AG04449 (cell line): ENCODE measurements at regions not wholly inside any gene's neighbourhood (a gene's known extent, or its start where the extent isn't known, plus 50 kb on each side); places are given as distances from the start of the nearest gene placed in this dataset.

Experiments used
- CTCF ChIA-PET: fragments of 350-600 bp; formaldehyde crosslinking; extraction: SDS; loops from one replicate; lab custom pipeline; 2021; ENCODE audit warnings: antibody characterized with exemption; lab: Yijun Ruan, JAX
- POLR2A ChIA-PET: fragments of 400-600, 350-600 bp; formaldehyde crosslinking; extraction: SDS; loops from one replicate; lab custom pipeline; 2020; ENCODE audit warnings: antibody characterized with exemption, inconsistent platforms; lab: Yijun Ruan, JAX
- DNase-seq: peaks from one replicate; pipeline ENCODE4 v3.0.0-alpha.2; 2010; ENCODE audit warnings: low read depth, low spot score
- H3K4me3 ChIP-seq: 2 replicates; pipeline ENCODE4 v1.5.1; 2011; ENCODE audit warnings: low read depth, mild to moderate bottlenecking, control low read depth, low read length
- TF ChIP-seq, protein P1 (sequence below): IDR thresholded peaks from one replicate; pipeline ENCODE4 v1.5.1; 2011; ENCODE audit warnings: mild to moderate bottlenecking, moderate library complexity, low read length, control low read depth, inconsistent platforms; ENCODE audit not compliant: insufficient read depth; ENCODE audit errors: missing control alignments

DNA sequence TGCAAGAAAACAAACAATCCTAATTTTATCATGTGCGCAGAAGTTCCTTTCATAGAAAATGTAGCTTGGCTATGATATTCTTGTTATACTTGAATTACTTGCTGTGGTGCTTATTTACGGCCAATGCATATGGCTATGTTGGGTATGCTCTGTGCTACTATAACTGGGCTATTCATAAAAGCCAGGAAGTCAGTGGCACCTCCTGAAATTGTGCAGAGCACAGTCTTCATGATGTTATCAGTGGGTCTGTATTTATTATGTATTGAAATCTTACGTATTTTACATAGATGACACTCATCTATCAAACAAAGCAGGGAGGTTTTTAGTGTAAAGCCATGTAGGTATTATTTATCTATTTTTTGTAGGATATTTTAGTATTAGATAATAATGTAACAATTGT lies 196.5 kb upstream of the NAALADL2 start:
- POLR2A ChIA-PET: no interaction called here
- CTCF ChIA-PET: no interaction called here
- TF ChIP-seq, protein P1, sequence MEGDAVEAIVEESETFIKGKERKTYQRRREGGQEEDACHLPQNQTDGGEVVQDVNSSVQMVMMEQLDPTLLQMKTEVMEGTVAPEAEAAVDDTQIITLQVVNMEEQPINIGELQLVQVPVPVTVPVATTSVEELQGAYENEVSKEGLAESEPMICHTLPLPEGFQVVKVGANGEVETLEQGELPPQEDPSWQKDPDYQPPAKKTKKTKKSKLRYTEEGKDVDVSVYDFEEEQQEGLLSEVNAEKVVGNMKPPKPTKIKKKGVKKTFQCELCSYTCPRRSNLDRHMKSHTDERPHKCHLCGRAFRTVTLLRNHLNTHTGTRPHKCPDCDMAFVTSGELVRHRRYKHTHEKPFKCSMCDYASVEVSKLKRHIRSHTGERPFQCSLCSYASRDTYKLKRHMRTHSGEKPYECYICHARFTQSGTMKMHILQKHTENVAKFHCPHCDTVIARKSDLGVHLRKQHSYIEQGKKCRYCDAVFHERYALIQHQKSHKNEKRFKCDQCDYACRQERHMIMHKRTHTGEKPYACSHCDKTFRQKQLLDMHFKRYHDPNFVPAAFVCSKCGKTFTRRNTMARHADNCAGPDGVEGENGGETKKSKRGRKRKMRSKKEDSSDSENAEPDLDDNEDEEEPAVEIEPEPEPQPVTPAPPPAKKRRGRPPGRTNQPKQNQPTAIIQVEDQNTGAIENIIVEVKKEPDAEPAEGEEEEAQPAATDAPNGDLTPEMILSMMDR: no peak
- no peak overlapping the region for H3K4me3 ChIP-seq
- DNase-seq: no peak

DNA sequence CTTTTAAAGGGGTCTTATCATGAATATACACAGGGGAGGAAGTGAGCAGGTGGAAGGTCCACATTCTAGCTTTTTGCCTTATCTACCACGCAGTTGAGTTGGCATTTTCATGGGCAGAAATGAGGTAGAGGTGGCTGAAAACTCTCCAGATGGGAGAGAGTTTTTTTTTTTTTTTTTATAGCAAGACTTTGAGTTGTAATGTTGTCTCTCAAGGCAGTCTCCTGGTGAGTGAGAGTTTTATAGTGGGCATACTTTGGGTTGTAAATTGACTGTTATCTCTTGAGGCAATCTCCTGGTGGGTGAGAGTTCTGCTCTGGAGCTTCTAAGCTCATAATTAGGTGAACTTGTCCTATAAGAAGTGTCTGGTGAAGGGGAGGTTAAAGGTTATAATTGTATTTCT lies 191.7 kb upstream of the NAALADL2 start:
- no peak for DNase-seq
- CTCF ChIA-PET: no interaction called here

DNA sequence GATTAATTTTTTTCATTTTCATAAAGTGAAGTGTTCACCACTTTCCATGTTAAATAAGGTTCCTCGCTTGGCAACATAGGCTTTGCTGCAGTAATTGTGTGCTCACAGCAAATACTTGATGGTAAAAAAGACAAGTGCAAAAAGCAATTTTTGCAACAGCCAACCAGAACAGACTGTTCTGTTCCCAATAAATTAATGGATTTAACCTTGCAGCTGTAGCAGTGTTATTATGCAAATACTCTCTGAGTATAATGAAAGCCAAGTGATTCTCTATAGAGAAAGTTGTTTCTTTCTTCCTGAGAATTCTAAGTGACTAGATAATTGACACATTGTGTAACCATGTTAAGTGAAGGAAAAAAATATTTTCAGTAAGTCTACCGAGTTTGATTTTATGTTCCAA lies 183.7 kb upstream of the NAALADL2 start:
- TF ChIP-seq, protein P1: no peak
- no peak overlapping the region for H3K4me3 ChIP-seq
- no peak for DNase-seq
- ChIA-PET CTCF (no interaction called here), POLR2A (no interaction called here)

More for the DNA sequence above, 191.7 kb upstream of the NAALADL2 start:
- POLR2A ChIA-PET: no interaction called here
- no peak overlapping the region for H3K4me3 ChIP-seq
- TF ChIP-seq, protein P1: no peak

DNA sequence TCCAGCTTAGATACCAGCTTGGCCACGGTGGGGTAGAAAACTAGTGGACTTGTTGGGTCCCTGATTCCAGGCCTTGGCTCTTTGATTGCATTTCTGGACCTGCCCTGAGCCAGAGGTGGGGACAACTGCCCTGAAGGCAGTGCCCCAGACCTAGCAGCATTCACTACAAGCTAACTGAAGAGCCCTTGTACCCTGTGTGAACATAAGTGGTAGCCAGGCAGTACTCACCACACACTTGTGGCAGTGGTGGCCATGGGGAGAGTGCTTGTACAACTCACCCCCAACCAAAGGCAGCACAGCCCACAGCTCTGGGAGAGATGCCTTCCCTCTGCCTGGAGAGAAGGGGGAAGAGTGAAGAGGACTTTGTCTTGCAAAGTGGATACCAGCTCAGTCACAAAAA lies 177.3 kb upstream of the NAALADL2 start:
- no peak overlapping the region for H3K4me3 ChIP-seq
- TF ChIP-seq, protein P1: no peak
- no peak for DNase-seq
- POLR2A ChIA-PET: interaction anchor here (0.6 kb wide), 1 partner anchor 72 kb away, joined by 5 read pairs; no protein-coding TSS in a partner anchor
- CTCF ChIA-PET: no interaction called here

DNA sequence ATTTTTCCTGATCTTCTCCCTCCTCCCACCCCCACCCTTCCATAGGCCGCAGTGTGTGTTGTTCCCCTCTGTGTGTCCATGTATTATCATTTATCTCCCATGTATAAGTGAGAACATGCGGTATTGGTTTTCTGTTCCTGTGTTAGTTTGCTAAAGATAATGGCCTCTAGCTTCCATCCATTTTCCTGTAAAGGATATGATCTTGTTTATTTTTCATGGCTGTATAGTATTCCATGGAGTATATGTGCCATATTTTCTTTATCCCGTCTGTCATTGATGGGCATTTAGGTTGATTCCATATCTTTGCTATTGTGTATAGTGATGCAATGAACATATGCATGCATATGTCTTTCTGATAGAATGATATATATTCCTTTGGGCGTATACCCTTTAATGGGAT lies 173.3 kb upstream of the NAALADL2 start:
- TF ChIP-seq, protein P1: no peak
- no peak for DNase-seq
- no peak overlapping the region for H3K4me3 ChIP-seq
- ChIA-PET POLR2A (no interaction called here), CTCF (no interaction called here)

DNA sequence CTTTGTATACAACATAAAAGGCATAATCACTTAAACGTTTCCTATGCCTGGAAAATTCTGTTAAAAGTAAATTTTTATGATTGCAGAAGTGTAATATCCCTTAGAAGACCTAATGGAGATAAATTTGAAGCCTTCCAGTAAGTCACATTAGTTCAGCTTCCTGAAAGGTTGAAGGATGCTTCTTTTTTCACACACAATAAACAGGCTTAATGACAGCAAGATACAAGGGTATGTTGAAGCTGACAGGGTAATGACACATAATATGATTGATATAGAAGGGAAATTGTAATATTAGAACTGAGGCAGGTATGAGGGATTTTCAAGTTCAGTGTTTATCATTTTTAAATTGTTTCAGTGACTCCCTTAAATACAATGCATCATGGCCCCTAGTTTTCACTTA lies 161.8 kb upstream of the NAALADL2 start:
- H3K4me3 ChIP-seq: no peak overlapping the region
- ChIA-PET CTCF (no interaction called here), POLR2A (no interaction called here)
- TF ChIP-seq, protein P1: no peak
- DNase-seq: no peak
